ENCODE measurements at regions not wholly inside any gene's neighbourhood (a gene's known extent, or its start where the extent isn't known, plus 50 kb on each side); places are given as distances from the start of the nearest gene placed in this dataset.

DNA sequence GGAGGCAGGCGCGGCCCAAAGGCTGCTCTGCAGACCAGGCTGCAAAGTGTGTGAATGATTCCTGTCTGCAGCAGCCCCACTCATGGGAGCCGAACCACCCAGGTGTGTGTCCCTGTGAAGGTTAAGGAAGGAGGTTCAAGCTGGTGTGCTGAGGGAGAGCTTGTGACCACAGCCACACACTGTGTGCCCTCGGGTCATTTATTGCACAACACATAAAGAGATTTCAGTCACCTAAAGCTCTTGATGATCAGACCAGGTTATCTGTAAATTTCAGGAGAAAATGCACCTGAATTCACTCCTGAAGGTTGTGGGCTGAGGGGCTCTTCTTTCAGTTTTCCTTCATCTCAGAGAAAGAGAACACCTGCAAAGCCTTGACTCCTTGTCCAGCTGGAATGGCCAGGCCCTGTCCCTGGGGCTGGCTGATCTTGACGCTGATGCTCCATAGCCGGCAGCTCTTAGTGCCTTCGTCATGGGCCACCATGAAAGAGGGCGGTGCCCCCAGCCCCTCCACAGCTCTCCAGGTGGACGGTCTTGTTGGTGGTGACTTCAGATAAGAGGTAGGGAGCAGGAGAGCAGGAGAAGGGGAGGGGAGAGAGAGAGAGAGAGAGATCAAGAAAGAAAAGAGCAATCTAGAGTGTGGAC lies 110.8 kb upstream of the C1QTNF9B start:
- TF ChIP-seq, protein P1, sequence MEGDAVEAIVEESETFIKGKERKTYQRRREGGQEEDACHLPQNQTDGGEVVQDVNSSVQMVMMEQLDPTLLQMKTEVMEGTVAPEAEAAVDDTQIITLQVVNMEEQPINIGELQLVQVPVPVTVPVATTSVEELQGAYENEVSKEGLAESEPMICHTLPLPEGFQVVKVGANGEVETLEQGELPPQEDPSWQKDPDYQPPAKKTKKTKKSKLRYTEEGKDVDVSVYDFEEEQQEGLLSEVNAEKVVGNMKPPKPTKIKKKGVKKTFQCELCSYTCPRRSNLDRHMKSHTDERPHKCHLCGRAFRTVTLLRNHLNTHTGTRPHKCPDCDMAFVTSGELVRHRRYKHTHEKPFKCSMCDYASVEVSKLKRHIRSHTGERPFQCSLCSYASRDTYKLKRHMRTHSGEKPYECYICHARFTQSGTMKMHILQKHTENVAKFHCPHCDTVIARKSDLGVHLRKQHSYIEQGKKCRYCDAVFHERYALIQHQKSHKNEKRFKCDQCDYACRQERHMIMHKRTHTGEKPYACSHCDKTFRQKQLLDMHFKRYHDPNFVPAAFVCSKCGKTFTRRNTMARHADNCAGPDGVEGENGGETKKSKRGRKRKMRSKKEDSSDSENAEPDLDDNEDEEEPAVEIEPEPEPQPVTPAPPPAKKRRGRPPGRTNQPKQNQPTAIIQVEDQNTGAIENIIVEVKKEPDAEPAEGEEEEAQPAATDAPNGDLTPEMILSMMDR (conservative IDR thresholded peaks at IDR 0.05), result no peak
- TF ChIP-seq ZFX (IDR thresholded peaks at IDR 0.05), result no peak
